WI38 (cell line): ENCODE measurements at regions not wholly inside any gene's neighbourhood (a gene's known extent, or its start where the extent isn't known, plus 50 kb on each side); places are given as distances from the start of the nearest gene placed in this dataset.

ENCODE experiments used
- H3K4me3 ChIP-seq: 2 replicates; pipeline ENCODE4 v1.5.1; 2011; ENCODE audit warnings: low read depth, mild to moderate bottlenecking, control low read depth, low read length
- CTCF ChIP-seq: IDR thresholded peaks from 2 replicates; pipeline ENCODE4 v1.5.1; 2012; ENCODE audit warnings: low read depth, mild to moderate bottlenecking, control low read depth, low read length

- TF ChIP-seq CTCF, result no peak
- no peak overlapping the region for H3K4me3 ChIP-seq
These were observed 57.3 kb upstream of the IL1R1 start for GRCh38 chr2:102085238-102085637.

- no peak for TF ChIP-seq CTCF
- H3K4me3 ChIP-seq, result no peak overlapping the region
These were observed 56.2 kb upstream of the IL1R1 start for GRCh38 chr2:102086150-102086872.

- no peak for TF ChIP-seq CTCF
- H3K4me3 ChIP-seq, result no peak overlapping the region
These were observed 51.4 kb upstream of the IL1R1 start for GRCh38 chr2:102091121-102091520.

- H3K4me3 ChIP-seq, result no peak overlapping the region
- TF ChIP-seq CTCF, result no peak
These were observed 50.6 kb upstream of the IL1R1 start for GRCh38 chr2:102091908-102092307.

- no peak for TF ChIP-seq CTCF
- H3K4me3 ChIP-seq, result no peak overlapping the region
These were observed 50.0 kb upstream of the IL1R1 start for GRCh38 chr2:102092535-102092934.
